Islet of Langerhans (tissue), 1 donor: ENCODE measurements at regions not wholly inside any gene's neighbourhood (a gene's known extent, or its start where the extent isn't known, plus 50 kb on each side); places are given as distances from the start of the nearest gene placed in this dataset.

Source experiments
- FAIRE-seq: peaks from one replicate; lab custom pipeline; 2011; peaks lifted over from hg19 to GRCh38; lab: Jason Lieb, UNC

GRCh38 chr21:41610042-41610839, 102.3 kb upstream of the TMPRSS2 start:
- FAIRE-seq = no peak

- FAIRE-seq = no peak
Observed at GRCh38 chr21:41606706-41607105, 98.7 kb upstream of the TMPRSS2 start.

- FAIRE-seq = no peak
Observed at GRCh38 chr21:41605934-41606285, 98.0 kb upstream of the TMPRSS2 start.

- no peak for FAIRE-seq
Observed at GRCh38 chr21:41605178-41605933, 97.4 kb upstream of the TMPRSS2 start.

GRCh38 chr21:41604583-41605041, 96.7 kb upstream of the TMPRSS2 start:
- FAIRE-seq = no peak

GRCh38 chr21:41603476-41603875, 95.5 kb upstream of the TMPRSS2 start:
- FAIRE-seq = no peak

- FAIRE-seq = no peak
Observed at GRCh38 chr21:41602531-41602930, 94.6 kb upstream of the TMPRSS2 start.

GRCh38 chr21:41601573-41602368, 93.8 kb upstream of the TMPRSS2 start:
- no peak for FAIRE-seq

- no peak for FAIRE-seq
Observed at GRCh38 chr21:41600961-41601572, 93.1 kb upstream of the TMPRSS2 start.

- FAIRE-seq = no peak
Observed at GRCh38 chr21:41600556-41600955, 92.6 kb upstream of the TMPRSS2 start.

- no peak for FAIRE-seq
Observed at GRCh38 chr21:41600116-41600515, 92.2 kb upstream of the TMPRSS2 start.

GRCh38 chr21:41598561-41599431, 90.8 kb upstream of the TMPRSS2 start:
- FAIRE-seq = no peak

GRCh38 chr21:41597811-41598231, 89.9 kb upstream of the TMPRSS2 start:
- no peak for FAIRE-seq

- no peak for FAIRE-seq
Observed at GRCh38 chr21:41597227-41597626, 89.3 kb upstream of the TMPRSS2 start.

GRCh38 chr21:41596241-41596925, 88.4 kb upstream of the TMPRSS2 start:
- no peak for FAIRE-seq

GRCh38 chr21:41594268-41594667, 86.3 kb upstream of the TMPRSS2 start:
- FAIRE-seq = no peak

- no peak for FAIRE-seq
Observed at GRCh38 chr21:41593760-41594138, 85.8 kb upstream of the TMPRSS2 start.

GRCh38 chr21:41593051-41593759, 85.2 kb upstream of the TMPRSS2 start:
- no peak for FAIRE-seq

GRCh38 chr21:41589620-41590175, 81.7 kb upstream of the TMPRSS2 start:
- no peak for FAIRE-seq

- no peak for FAIRE-seq
Observed at GRCh38 chr21:41589131-41589530, 81.2 kb upstream of the TMPRSS2 start.
